ENCODE measurements at regions not wholly inside any gene's neighbourhood (a gene's known extent, or its start where the extent isn't known, plus 50 kb on each side); places are given as distances from the start of the nearest gene placed in this dataset.

GRCh38 chr6:141824350-141824749, 308.4 kb upstream of the GJE1 start:
- TF ChIP-seq POLR2A (IDR thresholded peaks at IDR 0.05; ENCODE audit: extremely low read depth, insufficient read length): no peak
- TF ChIP-seq MYC (IDR thresholded peaks at IDR 0.05; ENCODE audit: low read depth, low read length): no peak
- TF ChIP-seq CTCF (IDR thresholded peaks at IDR 0.05; ENCODE audit: low read depth, low read length): no peak
